NOMO-1 treated with dmso at 0.1 percent for 144 hours (cell line): ENCODE measurements at regions not wholly inside any gene's neighbourhood (a gene's known extent, or its start where the extent isn't known, plus 50 kb on each side); places are given as distances from the start of the nearest gene placed in this dataset.

ENCODE experiments used
- DNase-seq: peaks from one replicate; lab custom pipeline; 2025; ENCODE audit not compliant: unreplicated experiment; lab: John Stamatoyannopoulos, UW

- DNase-seq, result no peak
Measured at GRCh38 chr10:88059190-88059589, 195.8 kb downstream of the PTEN start.

- DNase-seq, result no peak
Measured at GRCh38 chr10:88060762-88061161, 197.3 kb downstream of the PTEN start.

GRCh38 chr10:88062385-88062784, 199.0 kb downstream of the PTEN start:
- no peak for DNase-seq

DNA sequence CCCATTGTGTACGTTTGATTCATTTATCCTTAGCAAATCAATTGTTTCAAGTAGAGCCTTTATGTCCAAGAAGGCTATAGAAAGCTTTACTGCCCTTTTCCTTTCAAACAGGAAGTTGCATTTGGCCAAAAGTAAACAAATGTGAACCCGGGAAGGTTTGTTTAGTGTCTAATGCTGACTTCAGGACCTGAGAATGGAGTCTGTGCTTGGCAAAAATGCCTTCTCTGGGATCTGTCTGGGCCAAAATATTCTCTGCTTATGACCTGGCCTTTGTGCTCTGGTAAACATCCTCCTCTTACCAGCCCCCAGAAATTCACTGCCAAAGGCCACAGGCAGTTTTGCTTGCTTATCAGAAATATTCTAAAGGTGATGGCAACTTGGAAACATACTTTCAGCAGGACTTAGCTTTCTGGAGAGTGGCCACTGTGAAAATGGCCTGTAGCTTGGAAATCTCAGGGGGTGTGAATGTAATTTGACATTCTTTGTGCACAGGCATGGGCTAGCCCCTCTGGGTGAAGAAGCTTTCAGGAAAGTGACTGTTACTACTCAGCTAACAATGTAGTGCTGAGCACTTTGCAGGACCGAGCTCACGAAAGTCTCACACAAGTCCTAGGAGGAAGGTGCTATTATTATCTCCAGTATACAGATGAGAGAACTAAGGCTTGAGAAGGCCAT, 199.5 kb downstream of the PTEN start:
- DNase-seq, result no peak

DNA sequence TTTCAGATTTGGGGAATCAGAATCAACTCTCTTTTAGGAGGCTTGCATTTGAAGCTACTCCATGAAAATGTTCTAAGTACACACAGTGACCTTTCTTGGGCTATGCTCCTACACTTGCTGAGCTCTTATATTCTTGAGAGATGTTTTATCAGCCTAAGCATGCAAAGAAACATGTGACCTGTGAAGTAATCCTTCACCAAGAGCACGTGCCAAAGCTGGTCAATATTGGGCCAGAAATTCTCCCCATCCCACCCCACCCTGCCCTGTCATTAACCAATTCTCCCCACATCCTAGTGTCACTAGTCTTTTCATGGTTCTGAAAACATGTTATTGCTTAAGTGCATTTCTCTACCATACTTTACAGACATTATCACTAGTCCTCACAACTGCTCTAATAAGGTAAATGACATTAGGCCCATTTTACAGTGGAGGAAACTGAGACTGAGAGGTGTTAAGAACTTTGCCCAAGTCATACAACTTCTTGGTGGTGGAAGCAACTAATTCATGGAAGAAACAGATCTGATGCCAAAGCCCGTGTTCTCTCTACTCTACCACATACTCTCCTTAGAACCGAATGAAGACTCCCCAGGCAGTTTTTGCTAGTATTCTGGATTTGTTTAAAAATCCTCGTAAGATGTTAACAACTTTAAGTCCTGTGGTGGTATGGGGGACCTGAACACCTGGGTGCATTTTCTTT, 200.6 kb downstream of the PTEN start:
- no peak for DNase-seq

DNA sequence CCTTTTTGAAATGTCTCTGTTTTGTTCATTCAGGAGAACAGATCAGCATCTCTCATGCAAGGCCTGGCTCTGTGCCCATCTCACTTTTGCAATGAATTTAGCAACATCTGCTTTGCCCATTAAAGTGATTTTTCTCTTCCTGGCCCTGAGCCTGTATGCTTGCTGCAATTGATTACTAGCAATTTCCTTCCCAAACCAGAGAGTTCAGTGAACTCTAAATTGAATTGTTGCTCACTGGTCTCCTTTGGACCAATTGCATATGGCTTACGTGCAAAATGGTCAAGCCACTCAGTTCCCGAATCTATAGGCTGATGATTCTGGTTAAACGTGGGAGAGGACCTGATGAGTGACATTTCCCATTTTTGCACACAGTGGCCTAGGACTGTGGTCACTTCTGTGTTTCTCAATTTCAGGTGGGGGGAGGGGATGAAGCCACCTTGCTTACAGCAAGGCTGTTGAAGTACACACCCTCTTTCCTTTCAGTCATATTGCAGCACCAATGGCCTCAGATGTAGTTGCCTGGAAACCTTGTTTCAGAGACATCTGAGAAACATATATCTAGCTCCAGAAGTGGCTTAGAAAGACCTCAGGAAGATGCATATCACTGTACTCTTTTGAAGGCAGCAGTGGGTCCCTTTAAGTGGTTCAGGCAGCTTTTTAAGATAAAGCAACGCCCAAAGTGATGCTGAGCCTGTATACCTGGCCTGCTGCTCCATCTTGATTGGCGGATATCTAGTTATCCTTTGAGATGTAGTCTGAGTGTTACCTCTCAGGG, 201.4 kb downstream of the PTEN start:
- DNase-seq, result peak; percentile 99

DNA sequence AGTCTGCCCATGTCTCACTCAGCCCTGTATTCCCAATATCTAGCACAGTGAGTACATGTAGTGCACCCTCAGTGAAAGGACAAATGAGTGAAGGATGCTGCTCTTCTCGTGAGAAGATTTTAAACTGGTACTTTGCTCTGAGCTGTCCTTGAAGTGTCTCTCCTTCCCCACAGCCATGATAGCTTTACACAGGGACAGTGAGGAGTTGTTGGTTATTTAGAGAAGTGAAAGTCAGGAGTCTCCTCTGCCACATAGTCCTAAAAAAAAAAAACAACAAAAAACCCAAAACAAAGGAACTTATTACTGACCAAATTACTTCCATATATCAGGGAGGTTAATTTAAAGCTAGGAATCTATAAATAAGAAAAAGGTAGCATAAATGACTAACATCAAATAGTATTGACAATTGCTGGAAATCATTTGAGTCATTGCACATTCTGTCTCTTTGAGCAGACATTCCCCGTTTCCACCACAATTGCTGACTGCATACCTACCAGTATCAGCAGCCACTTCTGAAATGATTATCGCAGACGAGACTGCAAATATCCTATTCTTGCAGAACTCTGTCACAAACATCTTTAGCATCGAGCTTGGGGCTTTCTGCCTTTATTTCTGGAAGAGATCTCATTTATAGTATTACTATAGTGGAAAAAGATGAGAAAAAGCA, 202.1 kb downstream of the PTEN start:
- peak; percentile 69 for DNase-seq

DNA sequence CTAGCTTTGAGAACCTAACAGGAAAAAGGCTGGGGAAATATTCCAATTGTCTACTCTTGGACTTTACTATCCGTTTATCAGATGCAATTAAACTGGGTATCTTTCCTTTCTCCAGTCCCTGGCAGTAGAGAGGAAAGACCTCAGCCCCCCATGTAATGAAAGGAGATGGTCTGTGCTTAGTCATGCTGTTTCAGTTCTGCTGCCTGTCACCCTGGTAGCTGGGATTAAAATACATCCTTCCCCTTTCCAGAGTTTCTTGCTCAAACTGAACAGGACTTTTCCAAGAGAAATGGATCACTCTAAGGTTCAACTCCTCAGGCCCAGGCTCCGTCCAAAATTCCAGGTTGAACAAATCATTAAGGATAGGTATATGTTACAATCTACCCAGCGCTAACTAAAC, 202.9 kb downstream of the PTEN start:
- DNase-seq, result no peak

- DNase-seq, result peak; percentile 91
Measured at GRCh38 chr10:88066876-88067275, 203.5 kb downstream of the PTEN start.

- no peak for DNase-seq
Measured at GRCh38 chr10:88067737-88068136, 204.3 kb downstream of the PTEN start.

GRCh38 chr10:88069338-88069737, 205.9 kb downstream of the PTEN start:
- no peak for DNase-seq

GRCh38 chr10:88070080-88070880, 206.9 kb downstream of the PTEN start:
- DNase-seq, result peak; percentile 49

- no peak for DNase-seq
Measured at GRCh38 chr10:88071879-88072278, 208.5 kb downstream of the PTEN start.

DNA sequence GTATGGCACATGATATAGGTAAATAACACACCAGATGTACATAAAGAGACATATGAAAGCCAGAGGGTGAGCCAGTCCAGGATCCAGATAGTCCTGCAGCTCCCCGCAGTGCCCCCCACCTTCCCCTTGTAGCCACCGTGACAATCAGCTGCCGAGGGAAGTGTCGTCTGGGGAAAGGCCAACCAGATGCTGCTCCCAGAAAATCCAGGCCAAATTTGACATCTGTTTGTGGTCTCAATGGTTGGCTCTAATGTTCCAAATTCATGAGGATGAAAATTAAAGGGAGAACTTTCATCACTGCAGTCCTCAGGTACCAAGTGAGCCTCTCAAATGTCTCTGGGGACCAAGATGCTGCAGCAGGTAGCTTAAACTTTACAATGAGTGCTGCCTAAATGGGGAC, 210.3 kb downstream of the PTEN start:
- DNase-seq, result no peak

DNA sequence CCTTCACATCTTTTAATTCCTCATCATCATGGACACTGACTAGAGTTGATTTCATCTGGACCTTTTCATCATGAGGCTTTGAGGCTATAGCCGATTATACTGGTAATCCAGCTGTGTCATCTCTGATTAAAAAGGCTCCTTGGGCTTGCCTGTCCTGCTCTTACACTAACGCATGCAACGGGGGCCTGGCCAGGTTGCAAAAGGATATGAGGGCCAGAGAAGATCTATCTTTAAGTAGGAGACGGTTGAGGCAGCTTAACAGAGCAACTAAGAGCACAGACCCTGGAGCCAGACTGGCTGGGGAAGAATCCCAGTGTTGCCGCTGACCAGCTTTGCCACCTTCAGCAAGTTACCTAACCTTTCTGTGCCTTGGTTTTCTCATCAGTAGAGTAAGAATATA, 211.5 kb downstream of the PTEN start:
- DNase-seq, result no peak

GRCh38 chr10:88076027-88076880, 212.8 kb downstream of the PTEN start:
- no peak for DNase-seq

GRCh38 chr10:88077977-88078376, 214.6 kb downstream of the PTEN start:
- no peak for DNase-seq

DNA sequence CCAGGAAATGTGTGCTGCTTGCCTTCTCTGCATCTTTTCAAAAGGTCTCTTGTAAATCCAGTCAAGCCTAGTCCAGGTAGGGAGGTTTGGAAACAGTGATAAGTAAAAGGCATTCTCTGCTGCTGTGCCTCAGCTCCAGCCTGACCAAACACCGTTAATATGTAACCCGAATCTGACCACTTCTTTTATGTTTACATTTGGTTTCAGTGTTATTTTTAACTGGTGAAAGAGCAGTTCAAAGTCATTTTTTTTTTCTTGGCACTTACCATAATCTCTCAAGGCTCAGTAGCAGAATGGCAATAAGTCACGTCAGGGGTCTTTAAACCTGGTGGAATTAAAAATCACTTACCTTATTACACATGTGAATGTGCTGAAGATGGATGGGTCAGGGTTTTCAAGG, 216.8 kb downstream of the PTEN start:
- no peak for DNase-seq

DNA sequence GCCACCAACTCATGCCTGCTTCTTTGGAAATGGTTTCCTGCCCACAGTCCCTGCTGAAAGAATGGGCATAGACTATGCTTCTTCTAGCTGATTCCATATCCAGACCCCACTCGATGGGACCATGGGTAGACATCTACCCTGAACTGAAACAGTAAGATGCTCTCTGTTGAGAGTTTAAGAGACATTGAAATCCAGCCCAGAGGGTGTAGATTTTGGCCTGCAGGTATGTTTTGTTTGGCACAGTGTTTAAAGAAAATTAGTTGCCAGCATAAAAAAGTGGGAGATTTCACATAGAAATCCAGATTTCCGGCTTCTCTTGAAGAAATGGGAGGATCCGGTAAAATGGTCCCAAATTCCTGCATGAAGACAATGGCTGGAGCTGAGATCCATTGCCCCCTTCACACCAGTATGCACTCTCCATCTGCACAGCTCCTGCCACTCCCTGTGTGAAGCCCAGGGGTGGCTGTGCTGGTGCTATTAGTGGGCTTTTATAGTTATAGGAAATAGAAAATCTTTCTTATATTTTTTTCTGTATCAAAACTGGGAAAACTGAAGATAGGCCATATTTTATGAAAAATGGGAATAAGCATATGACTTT, 218.1 kb downstream of the PTEN start:
- no peak for DNase-seq
